Hematopoietic multipotent progenitor cell treated with erythropoietin and hydrocortisone succinate and interleukin-3 and kit ligand, for 15 days (in vitro differentiated cells): ENCODE measurements at regions not wholly inside any gene's neighbourhood (a gene's known extent, or its start where the extent isn't known, plus 50 kb on each side); places are given as distances from the start of the nearest gene placed in this dataset.

Experiments used
- DNase-seq: peaks from one replicate; pipeline ENCODE4 v3.0.0-alpha.2; 2015; ENCODE audit warnings: low spot score

GRCh38 chr12:46131732-46132469 lies 136.9 kb downstream of the SLC38A1 start:
- no peak for DNase-seq

GRCh38 chr12:46127656-46128055 lies 137.3 kb upstream of the SCAF11 start:
- DNase-seq, result no peak

DNA sequence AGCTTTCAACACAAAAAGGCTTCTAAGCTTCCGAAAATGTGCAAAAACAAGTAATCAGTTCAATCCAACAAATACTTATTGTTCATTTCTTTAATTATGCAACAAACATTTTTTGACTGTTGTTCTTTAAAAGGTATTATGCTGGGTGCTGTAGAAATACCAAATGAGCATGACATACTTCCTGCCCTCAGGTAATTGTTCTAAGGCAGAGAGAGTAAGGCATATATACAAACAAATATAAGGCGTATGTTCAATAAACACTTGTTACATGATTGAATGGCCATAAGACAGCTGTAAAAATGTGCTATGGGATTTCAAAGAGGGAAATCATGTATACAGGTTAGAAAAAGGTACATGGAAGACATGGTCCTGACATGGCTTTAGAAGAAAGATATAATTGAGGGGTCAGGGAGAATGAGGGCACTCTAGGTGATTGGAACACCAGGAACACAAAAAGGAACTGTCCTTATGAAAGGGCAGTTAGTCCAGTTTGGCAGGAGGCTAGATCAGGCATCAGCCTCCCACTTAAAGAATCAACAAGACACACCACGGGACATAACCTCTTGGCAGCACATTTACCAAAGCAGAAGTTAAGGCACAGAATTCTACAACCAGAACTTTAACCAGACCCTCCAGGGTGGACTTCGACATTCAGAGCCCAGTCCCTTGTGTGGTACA lies 135.8 kb upstream of the SCAF11 start:
- DNase-seq, result no peak

DNA sequence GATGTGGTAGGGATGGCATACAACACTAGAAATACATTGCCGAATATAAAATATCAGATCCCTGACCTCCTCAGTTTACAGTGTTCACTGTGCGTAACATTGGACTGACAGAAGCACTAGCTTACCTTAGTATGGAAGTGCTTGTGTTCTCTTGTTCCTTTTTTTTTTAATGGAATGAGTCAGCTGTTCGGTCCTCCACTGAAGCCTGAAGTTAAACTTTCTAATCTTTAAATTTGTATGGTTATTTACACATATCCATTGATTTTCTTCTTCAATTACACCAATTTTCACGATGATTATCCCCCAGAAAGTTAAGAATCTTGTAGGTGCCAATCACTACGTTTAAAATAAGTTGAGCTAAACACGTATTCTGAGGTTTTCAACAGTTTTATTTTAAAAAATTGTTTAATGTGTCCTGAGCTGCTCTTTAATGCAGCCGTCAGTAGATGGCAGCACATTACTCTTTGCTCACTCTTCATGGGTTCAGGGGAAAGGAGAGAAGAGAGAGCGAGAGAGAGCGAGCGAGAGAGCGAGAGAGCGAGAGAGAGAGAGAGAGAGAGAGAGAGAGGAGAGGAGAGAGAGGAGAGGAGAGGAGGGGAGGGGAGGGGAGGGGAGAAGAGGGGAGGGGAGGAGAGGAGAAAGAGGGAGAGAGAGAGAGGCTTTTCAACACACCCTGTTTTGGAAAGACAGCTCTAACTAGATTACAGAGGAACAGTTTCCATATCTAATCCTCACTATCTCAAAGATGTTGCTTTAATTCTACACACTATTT lies 134.7 kb upstream of the SCAF11 start:
- peak; percentile 60 for DNase-seq

DNA sequence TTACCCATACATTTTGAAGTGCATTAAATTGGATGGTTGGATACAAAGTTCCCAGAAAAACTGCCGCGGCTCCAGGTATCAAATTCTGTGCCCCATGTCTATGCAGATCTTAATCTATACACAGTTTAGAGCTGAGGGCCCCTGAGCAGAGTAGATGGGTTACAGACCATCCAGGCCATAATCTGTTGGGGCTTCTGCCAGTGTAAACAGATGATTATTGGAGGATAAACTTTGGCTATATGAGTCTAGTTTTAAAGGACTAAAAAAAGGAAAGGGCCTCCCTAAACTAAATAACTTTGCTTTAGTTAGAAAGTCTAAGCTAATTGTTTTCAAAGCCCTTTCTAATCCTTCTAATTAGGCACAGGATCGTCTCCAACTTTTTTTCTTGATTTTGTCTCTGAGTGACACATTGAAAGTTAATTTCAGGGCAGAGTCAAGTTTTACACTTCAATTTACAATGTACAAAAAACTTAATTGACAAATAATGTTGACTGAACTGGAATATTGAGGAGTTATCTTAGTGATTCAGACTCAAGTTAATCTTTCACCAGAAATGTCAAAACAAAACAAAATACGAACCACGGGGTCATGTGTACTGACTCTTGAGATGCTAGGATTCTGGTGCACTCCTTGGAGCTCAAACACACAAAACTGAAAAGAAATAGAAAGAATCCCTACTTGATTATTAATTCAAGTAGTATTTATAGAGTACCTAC lies 133.9 kb upstream of the SCAF11 start:
- no peak for DNase-seq

DNA sequence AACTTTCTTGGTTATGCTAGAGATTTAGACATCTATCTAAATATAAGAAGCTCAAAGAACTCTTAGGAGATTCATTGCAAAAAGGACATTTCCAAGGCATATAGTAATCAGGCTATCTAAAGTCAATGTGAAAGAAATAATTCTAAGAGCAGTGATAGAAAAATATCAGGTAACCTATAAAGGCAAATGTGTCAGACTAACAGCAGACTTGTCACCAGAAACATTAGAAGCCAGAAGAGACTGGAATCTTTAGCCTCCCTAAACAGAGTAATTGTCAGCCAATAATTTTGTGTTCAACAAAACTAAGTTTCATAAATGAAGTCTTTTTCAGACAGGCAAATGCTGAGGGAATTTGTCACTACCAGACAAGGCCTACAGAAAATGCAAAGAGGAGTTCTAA lies 122.0 kb upstream of the SCAF11 start:
- DNase-seq, result no peak

GRCh38 chr12:46111715-46112114 lies 121.3 kb upstream of the SCAF11 start:
- DNase-seq, result no peak

GRCh38 chr12:46110928-46111699 lies 120.7 kb upstream of the SCAF11 start:
- DNase-seq, result no peak

DNA sequence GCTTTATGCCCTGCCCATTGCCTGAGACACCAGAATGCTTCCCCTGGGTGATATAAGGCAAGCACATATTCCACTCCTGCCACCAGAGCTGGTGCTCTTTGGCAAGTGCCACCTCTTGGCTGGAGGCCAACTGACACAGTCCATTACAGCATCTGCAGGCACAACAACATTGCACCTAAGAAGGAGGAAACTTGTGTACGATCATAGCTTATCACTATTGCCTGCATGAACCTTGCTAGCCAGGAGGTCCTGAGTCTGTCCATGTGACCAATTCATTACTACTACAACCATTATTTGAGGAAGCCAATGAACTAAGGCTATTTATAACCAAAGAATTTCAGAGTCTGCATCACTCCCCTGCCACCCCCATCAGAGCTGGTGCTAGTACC lies 119.8 kb upstream of the SCAF11 start:
- no peak for DNase-seq

- DNase-seq, result no peak
These were observed 119.2 kb upstream of the SCAF11 start for GRCh38 chr12:46109343-46110222.

DNA sequence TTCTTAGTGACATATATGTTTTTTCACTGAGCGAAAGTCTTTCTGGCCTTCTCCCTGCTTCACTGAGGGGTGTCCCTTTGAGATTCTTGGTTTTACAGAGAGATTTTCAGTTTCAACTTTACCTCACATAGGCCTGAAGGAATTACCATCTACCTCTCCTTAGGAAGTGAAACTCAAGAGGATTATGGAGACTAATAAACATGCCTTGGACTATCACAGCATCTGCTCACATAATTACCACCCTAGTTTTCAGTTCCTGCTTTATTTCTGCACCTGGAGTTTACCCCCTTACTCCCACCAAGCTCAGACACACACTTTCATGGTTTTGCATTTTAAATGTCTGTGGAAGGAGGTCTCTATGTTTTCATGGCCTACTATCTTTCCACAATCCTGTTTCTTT lies 118.3 kb upstream of the SCAF11 start:
- DNase-seq, result no peak

GRCh38 chr12:46107591-46107990 lies 117.2 kb upstream of the SCAF11 start:
- no peak for DNase-seq

- no peak for DNase-seq
These were observed 115.4 kb upstream of the SCAF11 start for GRCh38 chr12:46105735-46106134.

DNA sequence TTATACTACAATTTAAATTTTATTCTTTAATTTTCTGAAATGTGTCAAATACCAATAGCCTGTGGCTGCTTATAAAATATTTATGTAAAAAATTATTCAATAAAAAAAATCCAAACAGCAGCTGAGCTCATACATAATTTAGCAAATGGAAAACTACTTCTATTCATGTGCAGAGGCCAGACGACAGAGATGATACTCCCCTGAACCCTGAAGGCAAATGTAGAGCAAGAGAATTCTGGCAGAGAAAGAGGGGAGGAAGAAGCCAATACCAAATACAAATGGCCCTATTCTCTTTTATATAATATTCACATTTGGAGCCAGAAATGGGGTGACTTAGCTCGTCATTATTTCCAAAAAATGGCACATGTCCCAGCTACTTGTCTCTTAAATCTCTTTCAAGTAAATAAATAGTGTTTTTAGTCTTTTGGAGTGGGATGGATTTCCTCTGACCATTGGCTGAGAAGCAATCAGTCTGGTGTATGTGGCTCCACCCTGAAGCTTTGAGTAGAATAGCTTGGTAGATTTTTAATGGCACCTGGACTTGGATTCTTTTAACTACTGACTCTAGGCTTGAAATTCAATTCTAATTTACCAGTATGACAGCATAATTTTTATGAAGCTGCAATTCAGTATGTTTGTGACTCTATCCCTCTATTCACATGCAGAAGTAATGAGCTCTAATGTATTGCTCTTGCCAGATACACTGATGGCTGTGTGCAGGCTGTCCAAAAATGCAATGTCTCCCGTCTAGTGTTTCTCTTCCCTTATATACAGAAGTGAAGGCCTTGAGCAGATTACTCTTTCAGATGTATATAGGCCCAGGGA lies 113.4 kb upstream of the SCAF11 start:
- DNase-seq, result no peak

- DNase-seq, result no peak
These were observed 111.1 kb upstream of the SCAF11 start for GRCh38 chr12:46101485-46101869.

DNA sequence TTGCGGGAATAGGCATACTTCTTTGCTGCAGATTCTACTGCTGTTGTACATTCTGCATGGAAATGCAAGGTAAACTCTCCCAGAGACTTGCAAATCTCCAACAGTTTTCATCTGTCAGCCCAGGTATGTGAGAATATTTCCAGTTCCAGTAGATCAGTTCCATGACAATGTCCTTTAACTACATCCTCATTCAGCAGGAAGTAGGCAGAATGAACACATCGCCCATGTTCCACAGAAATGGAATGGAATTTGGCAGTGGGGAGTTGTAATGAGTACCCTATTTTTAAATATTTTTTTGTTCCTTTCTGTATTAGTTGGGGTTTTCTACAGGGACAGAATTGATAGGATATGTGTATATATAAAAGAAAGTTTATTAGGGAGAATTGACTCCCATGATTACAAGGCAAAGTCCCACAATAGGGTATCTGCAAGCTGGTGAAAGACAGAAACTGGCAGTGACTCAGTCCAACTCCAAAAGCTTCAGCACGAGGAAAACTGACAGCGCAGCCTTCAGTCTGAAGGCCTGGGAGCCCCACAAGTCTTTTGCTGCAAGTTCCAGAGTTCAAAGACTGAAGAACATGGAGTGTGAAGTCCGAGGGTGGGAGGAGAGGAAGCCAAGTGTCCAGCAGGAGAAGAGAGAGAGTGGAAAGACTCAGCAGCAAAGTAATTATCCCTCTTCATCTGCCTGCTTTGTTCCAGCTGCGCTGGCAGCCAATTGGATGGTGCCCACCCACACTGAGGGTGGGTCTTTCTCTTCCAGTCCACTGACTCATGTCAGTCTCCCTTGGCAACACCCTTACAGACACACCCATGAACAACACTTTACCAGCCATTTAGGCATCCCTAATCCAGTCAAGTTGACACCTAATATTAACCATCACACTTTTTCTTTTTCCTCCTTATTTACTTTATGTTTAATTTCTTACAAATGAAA lies 110.4 kb upstream of the SCAF11 start:
- no peak for DNase-seq

DNA sequence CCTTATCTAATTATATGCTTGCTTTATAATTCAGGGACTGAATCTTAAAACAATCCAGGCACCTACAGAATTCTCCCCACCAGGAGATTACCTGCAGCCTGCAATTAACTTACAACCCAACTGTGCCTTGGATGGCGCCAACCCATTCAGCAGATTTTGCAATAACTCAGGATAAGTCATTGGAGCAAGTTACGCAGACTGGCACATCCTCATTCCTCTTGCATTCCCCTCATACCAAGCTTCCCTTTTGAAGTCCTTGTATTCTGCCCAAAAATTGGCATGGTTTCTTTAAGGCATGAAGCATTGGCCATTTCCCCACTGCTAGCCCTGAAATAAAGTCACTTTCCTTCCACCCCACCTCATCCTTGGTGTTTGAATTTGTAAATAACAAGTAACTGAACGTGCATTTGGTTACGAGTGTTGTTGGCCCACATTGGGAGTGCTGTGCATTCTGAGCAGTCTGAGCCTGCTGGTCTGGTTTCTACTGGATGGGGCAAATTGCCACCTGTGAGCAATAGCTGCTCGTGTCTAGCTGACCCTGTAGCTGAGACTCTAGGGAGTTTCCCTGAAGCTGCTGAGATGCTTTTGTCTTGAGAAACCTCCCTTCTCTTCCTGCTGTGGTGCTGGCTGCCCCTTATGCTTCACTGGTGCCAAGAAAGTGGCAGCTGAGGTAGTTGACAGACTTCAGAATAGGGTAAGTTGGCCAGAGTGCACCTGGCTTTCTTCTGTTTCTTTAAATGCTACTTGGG lies 99.2 kb upstream of the SCAF11 start:
- DNase-seq, result no peak

- no peak for DNase-seq
These were observed 97.6 kb upstream of the SCAF11 start for GRCh38 chr12:46087916-46088439.
